HG02642 (cell line): ENCODE measurements at regions not wholly inside any gene's neighbourhood (a gene's known extent, or its start where the extent isn't known, plus 50 kb on each side); places are given as distances from the start of the nearest gene placed in this dataset.

Source experiments
- ATAC-seq: cut with Tn5 transposase; IDR thresholded peaks from one replicate; pipeline ENCODE4 v1.9.1; 2021; ENCODE audit warnings: mild to moderate bottlenecking; ENCODE audit not compliant: unreplicated experiment, poor library complexity

- no peak for ATAC-seq
These were observed 352.0 kb downstream of the IRS1 start for GRCh38 chr2:226447338-226448300.

DNA sequence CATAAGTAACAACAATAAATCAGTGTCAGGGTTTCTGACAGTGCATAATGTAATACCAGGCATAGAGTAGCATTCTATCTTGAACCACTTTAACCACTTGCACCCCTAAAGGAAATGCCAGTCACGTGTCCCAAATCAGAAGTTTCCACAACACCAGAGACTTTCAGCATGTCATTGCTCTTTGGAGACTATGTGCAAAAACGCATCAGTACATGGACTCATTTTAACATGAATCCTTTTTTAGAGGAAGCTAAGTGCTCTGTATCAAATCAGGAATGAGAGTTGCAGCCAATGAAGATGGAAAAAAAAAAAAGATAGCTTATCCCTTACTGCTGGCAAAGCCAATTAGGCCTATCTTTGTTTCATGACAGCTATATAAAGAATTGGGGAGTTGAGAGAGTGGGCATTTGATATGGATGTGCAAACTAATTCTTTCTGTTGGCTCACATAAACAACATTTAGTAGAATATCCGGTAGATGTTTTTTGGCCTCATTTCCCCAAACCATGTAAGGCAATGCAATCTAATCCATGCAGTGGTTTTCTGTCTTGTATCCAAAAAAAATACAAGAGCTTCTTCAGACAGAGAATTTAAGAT, 353.1 kb downstream of the IRS1 start:
- no peak for ATAC-seq

DNA sequence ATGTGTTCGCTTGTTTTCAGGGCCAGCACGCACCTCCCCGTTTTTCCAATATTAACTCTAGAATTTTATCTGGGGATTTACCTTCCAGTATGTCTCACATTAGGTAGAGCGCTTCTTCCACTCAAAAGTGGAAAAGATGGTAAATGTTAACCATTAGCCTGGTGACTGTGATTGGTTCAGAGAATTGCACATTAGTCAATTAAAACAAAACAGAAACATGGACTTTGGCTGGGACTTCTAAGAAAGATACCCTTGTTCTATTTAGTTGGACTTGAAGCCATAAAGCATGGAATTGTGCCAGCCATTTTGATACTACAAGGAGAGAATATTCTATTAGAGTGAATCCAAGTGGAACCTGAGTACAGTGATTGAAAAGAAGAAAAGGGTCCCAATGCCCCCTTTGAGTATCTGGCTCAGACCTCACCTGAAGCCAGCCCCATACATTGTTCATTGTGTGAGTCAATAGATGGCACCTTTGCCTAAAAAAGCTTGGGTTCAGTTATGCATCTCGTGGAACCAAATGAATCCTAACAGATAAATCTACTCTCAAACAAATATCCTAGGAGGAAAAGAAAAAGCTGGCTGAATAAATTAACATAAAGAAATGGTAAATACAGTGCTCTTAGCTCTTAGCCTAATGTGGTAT, 354.3 kb downstream of the IRS1 start:
- no peak for ATAC-seq

- no peak for ATAC-seq
These were observed 356.5 kb downstream of the IRS1 start for GRCh38 chr2:226443112-226443511.

GRCh38 chr2:226440127-226440918, 359.3 kb downstream of the IRS1 start:
- no peak for ATAC-seq

DNA sequence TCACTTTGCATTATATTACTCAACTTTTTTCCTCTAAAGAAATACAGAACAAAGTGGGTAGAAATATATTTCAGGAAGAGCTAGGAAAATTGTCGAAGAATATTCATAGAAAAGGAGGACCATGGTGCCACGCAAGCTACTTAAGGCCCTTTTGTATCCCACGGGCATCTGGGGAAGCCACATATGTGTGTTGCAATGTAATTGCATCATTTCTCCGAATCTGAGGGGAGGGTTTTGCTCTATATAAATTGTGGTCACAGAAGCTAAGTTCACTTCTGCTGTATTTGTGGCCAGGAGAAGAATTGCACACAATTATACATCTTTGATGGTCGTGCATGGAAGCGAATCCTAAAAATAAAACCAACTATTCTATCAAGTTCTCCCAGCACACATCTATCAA, 360.3 kb downstream of the IRS1 start:
- ATAC-seq = no peak

DNA sequence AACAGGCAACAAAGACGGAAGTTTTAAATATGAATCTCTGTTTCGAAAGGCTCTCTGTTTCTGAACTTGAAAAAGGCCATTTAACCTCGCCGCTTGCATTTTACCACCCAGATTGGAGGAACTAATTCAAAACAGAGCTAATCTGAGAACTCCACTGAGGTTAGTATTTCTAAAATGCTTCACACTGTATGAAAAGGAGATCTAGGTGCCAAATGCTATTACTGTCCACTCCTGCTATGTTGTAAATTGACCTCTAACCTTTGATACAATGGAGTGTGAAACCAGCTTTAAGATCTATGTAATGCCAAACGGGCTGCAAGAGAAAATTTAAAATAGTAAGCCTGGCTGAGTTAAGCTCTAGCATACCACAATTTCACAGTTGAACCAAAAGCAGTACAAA, 364.5 kb downstream of the IRS1 start:
- no peak for ATAC-seq

DNA sequence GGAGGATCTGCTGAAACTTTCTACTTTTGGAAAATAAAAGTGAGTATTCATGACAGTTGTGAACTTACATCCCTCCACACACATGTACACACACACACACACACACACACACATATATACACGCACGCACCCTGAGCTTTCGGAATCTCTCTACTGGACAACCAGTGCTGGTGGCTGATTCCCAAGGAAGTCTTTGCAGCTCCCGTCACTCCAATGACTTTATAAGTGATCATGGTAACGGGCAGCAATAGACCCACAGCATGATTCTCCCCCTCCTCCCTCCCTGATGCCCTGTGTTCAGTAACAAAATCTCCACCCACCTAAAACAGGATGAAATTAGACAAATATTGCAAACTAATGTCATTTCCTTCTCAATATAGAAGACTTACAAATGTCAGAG, 364.9 kb downstream of the IRS1 start:
- no peak for ATAC-seq

- ATAC-seq = no peak
These were observed 368.2 kb downstream of the IRS1 start for GRCh38 chr2:226431288-226431948.

- ATAC-seq = no peak
These were observed 370.1 kb downstream of the IRS1 start for GRCh38 chr2:226429476-226429875.

DNA sequence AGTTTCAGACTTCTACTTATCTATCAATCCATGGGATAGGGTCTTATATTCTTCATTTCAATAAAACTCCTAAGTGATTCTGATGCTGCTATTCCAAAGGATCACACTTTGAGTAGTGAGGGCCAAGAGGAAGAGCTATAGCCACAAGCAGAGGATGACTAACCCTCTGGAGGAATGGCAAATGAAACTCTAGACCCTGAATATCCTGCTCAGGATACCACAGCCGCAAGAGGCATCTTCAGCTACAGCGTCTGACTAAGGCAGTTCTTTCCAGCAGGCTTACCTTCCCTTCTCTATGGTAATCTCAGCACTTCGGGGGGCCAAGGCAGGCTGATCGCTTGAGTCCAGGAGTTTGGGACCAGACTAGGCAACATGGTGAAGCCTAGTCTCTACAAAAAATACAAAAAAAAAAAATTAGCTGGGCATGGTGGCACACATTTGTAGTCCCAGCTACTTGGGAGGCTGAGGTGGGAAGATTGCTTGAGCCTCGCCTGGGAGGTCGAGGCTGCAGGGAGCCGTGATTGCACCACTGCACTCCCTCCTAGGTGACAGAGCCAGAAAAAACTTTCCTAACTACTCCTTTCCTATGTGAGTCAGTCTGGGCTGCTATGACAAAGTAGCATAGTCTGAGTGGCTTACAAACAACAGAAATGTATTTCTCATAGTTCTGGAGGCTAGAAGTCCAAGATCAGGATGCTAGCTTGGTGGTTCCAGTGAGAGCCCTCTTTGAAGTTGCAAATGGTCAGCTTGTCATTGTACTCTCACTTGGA, 371.9 kb downstream of the IRS1 start:
- ATAC-seq = no peak

DNA sequence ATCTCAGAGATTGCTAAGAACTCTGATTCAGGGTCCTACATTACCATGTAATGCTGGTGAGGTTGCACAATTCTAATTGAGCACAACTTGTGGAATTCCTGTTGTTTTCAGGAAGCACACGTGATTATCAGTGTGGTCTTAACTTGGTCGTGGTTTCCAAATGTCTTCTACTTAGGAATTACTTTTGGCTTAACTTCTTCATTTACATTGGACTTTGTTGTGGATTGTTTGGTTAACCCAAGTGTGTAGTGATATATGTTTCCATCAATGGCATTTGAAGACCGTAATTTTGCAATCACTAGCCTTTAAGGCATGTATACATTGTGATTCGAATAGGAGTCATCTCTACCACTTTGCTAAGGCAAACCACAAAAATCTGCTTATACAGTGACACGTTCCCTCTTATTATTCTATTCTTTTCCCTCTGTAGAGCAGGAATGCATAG, 373.3 kb downstream of the IRS1 start:
- ATAC-seq = no peak

GRCh38 chr2:226424971-226425370, 374.6 kb downstream of the IRS1 start:
- ATAC-seq = no peak

DNA sequence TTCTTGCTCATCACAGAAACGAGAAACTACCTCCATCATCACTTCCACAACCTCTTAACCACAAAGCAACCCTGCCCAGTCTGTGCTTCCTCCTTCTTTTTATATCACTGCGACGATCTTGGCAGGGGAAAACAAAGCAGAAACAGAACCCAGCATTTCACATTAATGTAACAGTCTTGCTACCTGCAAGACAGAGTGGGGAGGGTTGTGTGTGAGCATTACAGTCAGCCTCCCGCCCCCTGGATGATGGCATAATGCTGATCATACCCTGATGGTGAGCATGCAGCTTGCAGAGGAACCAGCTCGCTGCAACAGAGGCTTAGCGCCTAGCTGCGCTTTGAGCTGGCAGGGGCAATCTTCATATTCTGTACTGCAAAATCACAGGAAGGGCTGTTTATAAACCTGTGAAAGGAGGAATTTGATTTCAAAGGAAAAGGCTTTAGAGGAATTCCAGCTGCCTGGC, 376.1 kb downstream of the IRS1 start:
- ATAC-seq = peak; percentile 82

GRCh38 chr2:226420646-226421045, 379.0 kb downstream of the IRS1 start:
- no peak for ATAC-seq

GRCh38 chr2:226418521-226418920, 381.1 kb downstream of the IRS1 start:
- no peak for ATAC-seq

DNA sequence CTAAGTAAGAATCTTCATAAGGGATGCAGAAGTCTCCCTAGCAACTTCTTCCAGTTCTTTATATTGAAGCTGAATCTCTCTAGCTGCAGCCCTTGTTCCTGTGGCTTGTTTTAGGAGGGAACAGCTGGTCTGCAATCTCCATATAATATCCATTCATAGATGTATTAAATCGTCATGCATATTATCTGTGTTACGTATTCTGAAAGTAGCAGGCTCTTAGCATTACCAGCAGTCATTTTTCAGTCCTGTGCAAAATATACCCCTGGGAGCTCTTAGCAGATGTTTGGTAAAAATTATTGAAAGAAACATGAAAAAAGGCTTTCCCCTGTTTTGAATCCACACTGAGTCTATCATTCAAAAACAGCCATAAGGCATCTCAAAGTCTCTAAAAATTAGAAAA, 385.3 kb downstream of the IRS1 start:
- ATAC-seq = no peak

DNA sequence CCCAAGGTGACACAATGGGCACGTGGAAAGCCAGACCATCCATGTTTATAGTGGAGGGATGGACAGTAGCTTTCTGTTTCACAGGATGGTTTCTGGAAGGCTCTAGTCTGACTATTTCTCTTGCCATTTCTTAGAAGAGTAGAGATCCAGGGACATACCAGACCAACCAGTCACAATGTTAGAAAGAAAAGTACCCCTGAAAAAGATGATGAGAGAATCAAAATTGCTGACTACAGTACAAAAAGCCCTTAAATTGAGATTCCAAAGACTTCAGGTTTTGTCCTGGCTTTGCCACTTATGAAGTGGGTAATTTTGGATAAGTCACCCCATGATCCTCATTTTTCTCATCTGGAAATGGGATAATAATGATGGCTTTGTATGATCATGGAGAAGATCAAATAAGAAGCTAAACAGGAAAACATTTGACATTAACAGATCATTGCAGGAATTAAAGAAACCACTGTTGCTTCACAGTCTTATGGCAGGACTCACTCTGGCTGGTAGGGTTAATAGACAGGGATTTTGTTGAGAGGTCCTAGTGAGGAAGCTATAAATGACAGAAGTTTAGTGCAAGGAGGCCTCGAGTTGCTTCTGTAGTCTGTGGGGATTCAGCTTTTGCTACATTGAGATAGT, 386.0 kb downstream of the IRS1 start:
- no peak for ATAC-seq
